Esophagus muscularis mucosa (tissue), 4 donors: ENCODE measurements at regions not wholly inside any gene's neighbourhood (a gene's known extent, or its start where the extent isn't known, plus 50 kb on each side); places are given as distances from the start of the nearest gene placed in this dataset.

ENCODE experiments used
- DNase-seq: peaks from one replicate; pipeline ENCODE4 v3.0.0-alpha.2; 2017; ENCODE audit errors: extremely low spot score
- H3K27ac ChIP-seq, 4 donors: fragments of 200-600 bp; sonication (generic); replicated peaks in 1 of 4; 1 replicate in 3 of 4; 2 replicates in 1 of 4; pipeline ENCODE4 v1.5.1; 2016 to 2019; ENCODE audit warnings: mild to moderate bottlenecking in 1 of 4
- H3K27me3 ChIP-seq, 4 donors: fragments of 200-600 bp; sonication (generic); one replicate each; pipeline versions ENCODE4 v1.5.1 to v1.6.0; 2016 to 2019
- H3K36me3 ChIP-seq, 4 donors: fragments of 200-600 bp; sonication (generic); one replicate each; pipeline ENCODE4 v1.5.1; 2016 to 2019
- H3K4me1 ChIP-seq, 4 donors: fragments of 200-600 bp; sonication (generic); one replicate each; pipeline ENCODE4 v1.5.1; 2016 to 2019
- H3K4me3 ChIP-seq, 4 donors: fragments of 200-600 bp; sonication (generic); 1 replicate in 2 of 4; 2 replicates in 2 of 4; pipeline ENCODE4 v1.5.1; 2016 to 2019; ENCODE audit warnings: mild to moderate bottlenecking in 4 of 4, moderate library complexity in 1 of 4
- H3K9me3 ChIP-seq, 4 donors: fragments of 200-600 bp; sonication (generic); 1 replicate in 3 of 4; 2 replicates in 1 of 4; pipeline ENCODE4 v1.5.1; 2016 to 2019
- CTCF ChIP-seq, 3 experiments: fragments of 200-600 bp in 2 of 3; fragments of 450-650 bp in 1 of 3; sonication (generic) in 2 of 3; IDR thresholded peaks; one replicate each; pipeline ENCODE4 v1.5.1; 2017 to 2019; ENCODE audit warnings: antibody characterized with exemption in 3 of 3, mild to moderate bottlenecking in 2 of 3, moderate library complexity in 1 of 3
- EP300 ChIP-seq: sonication (generic); formaldehyde crosslinking; IDR thresholded peaks from one replicate; pipeline ENCODE4 v1.6.1; 2017; ENCODE audit warnings: antibody characterized with exemption
- POLR2A ChIP-seq: fragments of 450-650 bp; IDR thresholded peaks from one replicate; pipeline ENCODE4 v1.6.1; 2017; ENCODE audit warnings: antibody characterized with exemption, moderate library complexity, mild to moderate bottlenecking, low read depth
- POLR2AphosphoS5 ChIP-seq, 2 donors: sonication (generic); formaldehyde crosslinking; IDR thresholded peaks; one replicate each; pipeline ENCODE4 v1.6.1; 2017; ENCODE audit warnings: antibody characterized with exemption in 2 of 2
- WGBS: methylation state at CpG from one replicate; pipeline ENCODE4 v1.1.5; 2018; 5-methylcytosine and 5-hydroxymethylcytosine counted together
- intact Hi-C: fragments of 100-400 bp; cut with DNase I; formaldehyde crosslinking; loops from one replicate; pipeline ENCODE4 v1.15.1; 2023

GRCh38 chr12:82097877-82098276 is 260.3 kb downstream of the CCDC59 start:
- intact Hi-C loops = no loop called here
- H3K27ac ChIP-seq = no peak overlapping the region
- no peak overlapping the region for H3K4me3 ChIP-seq
- no peak for TF ChIP-seq EP300
- no peak for TF ChIP-seq POLR2AphosphoS5 (IDR thresholded peaks at IDR 0.05)
- no peaks in the 10 kb centered on the region for H3K4me1 ChIP-seq
- no peaks in the 10 kb centered on the region for H3K27me3 ChIP-seq
- H3K9me3 ChIP-seq = peaks cover 0 to 8% (median 0%) of the 10 kb centered on the region in 4 donors
- no peaks in the 10 kb centered on the region for H3K36me3 ChIP-seq
- WGBS = 9% methylated on average over 1 of the region's 1 CpG
- DNase-seq = no peak

GRCh38 chr12:82097438-82097837 is 260.7 kb downstream of the CCDC59 start:
- intact Hi-C loops = no loop called here
- H3K9me3 ChIP-seq = peaks cover 0 to 8% (median 0%) of the 10 kb centered on the region in 4 donors
- no peaks in the 10 kb centered on the region for H3K36me3 ChIP-seq
- no peaks in the 10 kb centered on the region for H3K4me1 ChIP-seq
- no peak for DNase-seq
- TF ChIP-seq POLR2A (no peak), EP300 (no peak), CTCF (IDR thresholded peaks at IDR 0.05) (no peak), POLR2AphosphoS5 (IDR thresholded peaks at IDR 0.05) (no peak)
- no peak overlapping the region for H3K4me3 ChIP-seq
- H3K27me3 ChIP-seq = no peaks in the 10 kb centered on the region
- 92% methylated on average over 1 of the region's 1 CpG for WGBS
- H3K27ac ChIP-seq = no peak overlapping the region

GRCh38 chr12:82090165-82090564 is 268.0 kb downstream of the CCDC59 start:
- Histone ChIP-seq H3K27me3 (no peaks in the 10 kb centered on the region), H3K36me3 (no peaks in the 10 kb centered on the region), H3K4me1 (no peaks in the 10 kb centered on the region), H3K27ac (no peak overlapping the region), H3K4me3 (no peak overlapping the region), H3K9me3 (no peaks in the 10 kb centered on the region)
- 86% methylated on average over 1 of the region's 1 CpG for WGBS
- intact Hi-C loops = no loop called here
- DNase-seq = no peak
- TF ChIP-seq EP300 = no peak
- TF ChIP-seq CTCF (IDR thresholded peaks at IDR 0.05) = no peak
- no peak for TF ChIP-seq POLR2A
- no peak for TF ChIP-seq POLR2AphosphoS5 (IDR thresholded peaks at IDR 0.05)

GRCh38 chr12:82089369-82090121 is 268.6 kb downstream of the CCDC59 start:
- intact Hi-C loops = no loop called here
- 76% methylated on average over 7 of the region's 7 CpGs for WGBS
- no peak overlapping the region for H3K27ac ChIP-seq
- no peaks in the 10 kb centered on the region for H3K36me3 ChIP-seq
- no peak for DNase-seq
- H3K27me3 ChIP-seq = no peaks in the 10 kb centered on the region
- TF ChIP-seq EP300 (no peak), POLR2AphosphoS5 (IDR thresholded peaks at IDR 0.05) (no peak), POLR2A (no peak), CTCF (IDR thresholded peaks at IDR 0.05) (no peak)
- H3K9me3 ChIP-seq = no peaks in the 10 kb centered on the region
- H3K4me3 ChIP-seq = no peak overlapping the region
- no peaks in the 10 kb centered on the region for H3K4me1 ChIP-seq

- TF ChIP-seq POLR2A = no peak
- TF ChIP-seq CTCF (IDR thresholded peaks at IDR 0.05) = no peak
- TF ChIP-seq POLR2AphosphoS5 (IDR thresholded peaks at IDR 0.05) = no peak
- Histone ChIP-seq H3K4me1 (peaks cover 0 to 6% (median 0%) of the 10 kb centered on the region in 4 donors), H3K9me3 (no peaks in the 10 kb centered on the region), H3K4me3 (no peak overlapping the region), H3K27me3 (no peaks in the 10 kb centered on the region), H3K36me3 (no peaks in the 10 kb centered on the region), H3K27ac (no peak overlapping the region)
- intact Hi-C loops = no loop called here
- DNase-seq = no peak
- WGBS = 64% methylated on average over 3 of the region's 3 CpGs
These were observed 275.7 kb downstream of the CCDC59 start for GRCh38 chr12:82082501-82082900.
